K562 (cell line): ENCODE measurements at regions not wholly inside any gene's neighbourhood (a gene's known extent, or its start where the extent isn't known, plus 50 kb on each side); places are given as distances from the start of the nearest gene placed in this dataset.

Experiments
- ATAC-seq: fragments of 200-7000 bp; cut with Tn5 transposase; 3 replicates; pipeline ENCODE4 v1.9.1; 2020; ENCODE audit warnings: moderate library complexity
- BruUV-seq: library from RNA; stranded (reverse); fragments of 400-500 nt; replicated peaks from 2 replicates; lab custom pipeline; 2021; lab: Mats Ljungman, UMichigan
- CTCF ChIA-PET: fragments of 300-600 bp; formaldehyde crosslinking; extraction: SDS; loops from one replicate; lab custom pipeline; 2021; ENCODE audit warnings: low intra/inter-chr PET ratio; lab: Yijun Ruan, JAX
- POLR2A ChIA-PET: fragments of 300-600, 350-650 bp; sonication (Branson Sonifier 250); formaldehyde crosslinking; extraction: SDS; loops from one replicate; lab custom pipeline; 2021; ENCODE audit warnings: antibody characterized with exemption, inconsistent platforms; lab: Yijun Ruan, JAX
- DNase-seq, 4 experiments: peaks; one replicate each; pipeline versions ENCODE4 v3.0.0 to v3.0.0-alpha.2; 2011 to 2018; ENCODE audit warnings: low spot score in 3 of 4, mixed read lengths in 3 of 4; ENCODE audit errors: extremely low read depth in 1 of 4
- FAIRE-seq: peaks from 2 replicates; lab custom pipeline; 2011; peaks lifted over from hg19 to GRCh38; lab: Jason Lieb, UNC
- H2AFZ ChIP-seq: 2 replicates; pipeline ENCODE4 v1.6.0; 2011; ENCODE audit warnings: low read depth, low read length, control low read depth, inconsistent platforms
- H3K27ac ChIP-seq: fragments of 200-600 bp; 3 replicates; pipeline ENCODE4 v1.8.0; 2011; ENCODE audit warnings: low read depth, mild to moderate bottlenecking, control low read depth, inconsistent platforms, low read length, moderate library complexity, mixed read lengths; ENCODE audit errors: extremely low read depth
- H3K27me3 ChIP-seq, 2 experiments: fragments of 300-600 bp in 1 of 2; 2 replicates in 1 of 2; 3 replicates in 1 of 2; pipeline versions ENCODE4 v1.6.0 to v1.8.0; 2011; ENCODE audit warnings: inconsistent platforms in 2 of 2, low read length in 2 of 2, mild to moderate bottlenecking in 1 of 2, mixed read lengths in 1 of 2, moderate library complexity in 1 of 2; ENCODE audit not compliant: control insufficient read depth in 2 of 2, insufficient read depth in 2 of 2
- H3K36me3 ChIP-seq: fragments of 300-600 bp; 3 replicates; pipeline ENCODE4 v1.8.0; 2011; ENCODE audit warnings: mild to moderate bottlenecking, low read length, inconsistent platforms; ENCODE audit not compliant: control insufficient read depth, insufficient read depth
- H3K4me1 ChIP-seq, 2 experiments: fragments of 200-600 bp in 1 of 2; replicated peaks in 1 of 2; 2 replicates in 1 of 2; 3 replicates in 1 of 2; pipeline versions ENCODE4 v1.5.1 to v1.8.0; 2011; ENCODE audit warnings: inconsistent platforms in 2 of 2, low read length in 2 of 2, mild to moderate bottlenecking in 1 of 2, mixed read lengths in 1 of 2, moderate library complexity in 1 of 2; ENCODE audit not compliant: control insufficient read depth in 2 of 2, insufficient read depth in 2 of 2
- H3K4me2 ChIP-seq: 2 replicates; pipeline ENCODE4 v1.6.1; 2011; ENCODE audit warnings: low read length, control low read depth, inconsistent platforms, mixed read lengths; ENCODE audit not compliant: insufficient read depth
- H3K4me3 ChIP-seq: fragments of 200-600 bp; sonication (generic), shearing (Covaris generic); 2 replicates; pipeline ENCODE4 v1.5.1; 2016; ENCODE audit warnings: control low read depth, inconsistent platforms
- H3K79me2 ChIP-seq: fragments of 200-600 bp; 3 replicates; pipeline ENCODE4 v1.8.0; 2011; ENCODE audit warnings: low read length, inconsistent platforms; ENCODE audit not compliant: control insufficient read depth, insufficient read depth
- H3K9ac ChIP-seq, 2 experiments: 2 replicates each; pipeline versions ENCODE4 v1.6.0 to v1.6.1; 2011; ENCODE audit warnings: low read depth in 2 of 2, low read length in 2 of 2, control low read depth in 1 of 2, inconsistent platforms in 1 of 2, mild to moderate bottlenecking in 1 of 2, mixed read lengths in 1 of 2; ENCODE audit not compliant: insufficient read depth in 1 of 2
- H3K9me1 ChIP-seq: one replicate; pipeline ENCODE4 v1.6.0; 2011; ENCODE audit warnings: inconsistent platforms, mild to moderate bottlenecking, low read length, moderate library complexity; ENCODE audit not compliant: control insufficient read depth, insufficient read depth
- H3K9me3 ChIP-seq: replicated peaks from 2 replicates; pipeline ENCODE4 v1.5.1; 2011; ENCODE audit warnings: low read depth, low read length, inconsistent platforms; ENCODE audit not compliant: control insufficient read depth, insufficient read depth
- H4K20me1 ChIP-seq: replicated peaks from 2 replicates; pipeline ENCODE4 v1.6.1; 2011; ENCODE audit warnings: low read length, inconsistent platforms, mixed read lengths; ENCODE audit not compliant: control insufficient read depth, insufficient read depth
- BCL6 ChIP-seq: fragments of 250-450 bp; sonication (Bioruptor Pico); IDR thresholded peaks from 2 replicates; pipeline ENCODE4 v1.4.0; 2020
- CXXC5 ChIP-seq: fragments of 250-450 bp; sonication (Bioruptor Pico); IDR thresholded peaks from 2 replicates; pipeline ENCODE4 v1.8.0; 2022; ENCODE audit warnings: inconsistent platforms, mild to moderate bottlenecking, moderate library complexity
- DEAF1 ChIP-seq: fragments of 450-650 bp; formaldehyde crosslinking; IDR thresholded peaks from 2 replicates; pipeline ENCODE4 v1.4.0; 2020; ENCODE audit warnings: mild to moderate bottlenecking, moderate library complexity
- ETV6 ChIP-seq, 3 experiments: fragments of 150-350 bp in 1 of 3; sonication (generic) in 1 of 3; formaldehyde crosslinking in 1 of 3; IDR thresholded peaks; 2 replicates each; pipeline versions ENCODE4 v1.6.1 to v1.8.0; 2014 to 2022; ENCODE audit warnings: borderline replicate concordance in 2 of 3, low read depth in 2 of 3, antibody characterized with exemption in 1 of 3, low read length in 1 of 3, mild to moderate bottlenecking in 1 of 3, missing genetic modification reagents in 1 of 3
- EWSR1 ChIP-seq: fragments of 450-650 bp; IDR thresholded peaks from 2 replicates; pipeline ENCODE4 v1.6.1; 2018; ENCODE audit warnings: borderline replicate concordance, mild to moderate bottlenecking, low read depth, moderate library complexity; ENCODE audit not compliant: partially characterized antibody
- FOXA1 ChIP-seq: fragments of 450-650 bp; IDR thresholded peaks from 2 replicates; pipeline ENCODE4 v1.6.1; 2016; ENCODE audit warnings: mild to moderate bottlenecking, borderline replicate concordance
- GTF2B ChIP-seq: IDR thresholded peaks from 2 replicates; pipeline ENCODE4 v1.6.1; 2011; ENCODE audit not compliant: insufficient read length; ENCODE audit errors: extremely low read depth
- PBX2 ChIP-seq, 2 experiments: IDR thresholded peaks in 1 of 2; conservative IDR thresholded peaks in 1 of 2; 2 replicates each; pipeline ENCODE4 v1.6.1; 2016; ENCODE audit warnings: low read depth in 2 of 2, mild to moderate bottlenecking in 1 of 2, missing compliant biosample characterization in 1 of 2, missing genetic modification characterization in 1 of 2, moderate library complexity in 1 of 2
- RFX5 ChIP-seq: IDR thresholded peaks from 2 replicates; pipeline ENCODE4 v1.6.1; 2011; ENCODE audit warnings: low read depth, mild to moderate bottlenecking, improper control_type of control experiment, low read length
- SAFB ChIP-seq: fragments of 200-400 bp; formaldehyde crosslinking; IDR thresholded peaks from 2 replicates; pipeline ENCODE4 v1.6.1; 2017; ENCODE audit warnings: low read depth, low read length, borderline replicate concordance
- SAP30 ChIP-seq: fragments of 200-600 bp; sonication (generic); IDR thresholded peaks from 2 replicates; pipeline ENCODE4 v1.6.1; 2012; ENCODE audit warnings: borderline replicate concordance, low read depth, mild to moderate bottlenecking, moderate library complexity, low read length, control low read depth, inconsistent platforms; ENCODE audit not compliant: insufficient read depth, poor library complexity, severe bottlenecking
- SETDB1 ChIP-seq: IDR thresholded peaks from one replicate; pipeline ENCODE4 v1.6.1; 2012; ENCODE audit warnings: low read length, control low read depth, inconsistent platforms
- THAP12 ChIP-seq: fragments of 250-450 bp; sonication (Bioruptor Pico); IDR thresholded peaks from 2 replicates; pipeline ENCODE4 v1.9.0; 2021; ENCODE audit warnings: mild to moderate bottlenecking, inconsistent platforms
- ZNF121 ChIP-seq: sonication (generic); formaldehyde crosslinking; conservative IDR thresholded peaks from 2 replicates; pipeline ENCODE4 v1.8.0; 2022; ENCODE audit warnings: missing genetic modification reagents
- WGBS: fragments of 100-300 bp; shearing (Covaris generic); methylation state at CpG from one replicate; pipeline ENCODE4 v1.1.6; 2016; ENCODE audit warnings: low coverage, mixed read lengths; ENCODE audit not compliant: insufficient coverage; ENCODE audit errors: missing lambda C conversion rate; 5-methylcytosine and 5-hydroxymethylcytosine counted together
- in situ Hi-C: fragments of 300-500 bp; cut with MboI; formaldehyde crosslinking; loops from 4 replicates; pipeline ENCODE4 v1.15.0; 2018; ENCODE audit warnings: inconsistent platforms, mixed read lengths
- intact Hi-C: fragments of 100-400 bp; cut with micrococcal nuclease; formaldehyde crosslinking; loops from 2 replicates; pipeline ENCODE4 v1.14.2; 2022

- intact Hi-C loops: no loop called here
- no peak overlapping the region for H3K27ac ChIP-seq
- no peaks in the 10 kb centered on the region for H3K4me1 ChIP-seq
- no peaks in the 10 kb centered on the region for H3K9me1 ChIP-seq
- no peaks in the 10 kb centered on the region for H3K36me3 ChIP-seq
- H2AFZ ChIP-seq: no peak overlapping the region
- no peaks in the 10 kb centered on the region for H3K9me3 ChIP-seq
- no TSS peak for BruUV-seq
- ATAC-seq (no peak), DNase-seq (no peak), FAIRE-seq (no peak)
- H3K9ac ChIP-seq: no peak overlapping the region
- in situ Hi-C loops: no loop called here
- ChIA-PET CTCF (no interaction called here), POLR2A (no interaction called here)
- H3K27me3 ChIP-seq: no peaks in the 10 kb centered on the region
- H4K20me1 ChIP-seq: no peaks in the 10 kb centered on the region
- WGBS: 50% methylated on average over 1 of the region's 1 CpG
- no peak for TF ChIP-seq SAFB
- no peak for TF ChIP-seq THAP12 (CRISPR knock-in tag)
- TF ChIP-seq PBX2 (CRISPR knock-in tag; IDR thresholded peaks at IDR 0.05; ENCODE audit: low read depth): no peak
- TF ChIP-seq PBX2 (tag; conservative IDR thresholded peaks at IDR 0.05; ENCODE audit: low read depth): no peak
- TF ChIP-seq BCL6 (CRISPR knock-in tag): no peak
- TF ChIP-seq CXXC5 (CRISPR knock-in tag): no peak
- no peak for TF ChIP-seq ZNF121 (CRISPR knock-in tag)
- no peak for TF ChIP-seq DEAF1 (CRISPR knock-in tag)
- no peak for TF ChIP-seq GTF2B
- no peak for TF ChIP-seq ETV6 (IDR thresholded peaks at IDR 0.05; ENCODE audit: borderline replicate concordance in 1 of 2, low read depth in 2 of 2, low read length in 1 of 2)
- no peak for TF ChIP-seq ETV6 (CRISPR knock-in tag; IDR thresholded peaks at IDR 0.05; ENCODE audit: borderline replicate concordance)
- no peak for TF ChIP-seq SAP30
- TF ChIP-seq SETDB1: no peak
- TF ChIP-seq RFX5: no peak
- no peak for TF ChIP-seq EWSR1
- no peak for TF ChIP-seq FOXA1
- TF ChIP-seq, all 486 proteins: peak for 0
- H3K4me2 ChIP-seq: no peak overlapping the region
- no peak overlapping the region for H3K4me3 ChIP-seq
- H3K79me2 ChIP-seq: no peaks in the 10 kb centered on the region
Measured at GRCh38 chr4:74555843-74556242, 110.9 kb downstream of the AREG start.
